Osteocyte (in vitro differentiated cells): ENCODE measurements at regions not wholly inside any gene's neighbourhood (a gene's known extent, or its start where the extent isn't known, plus 50 kb on each side); places are given as distances from the start of the nearest gene placed in this dataset.

Source experiments
- DNase-seq: peaks from one replicate; pipeline ENCODE4 v3.0.0; 2021; ENCODE audit warnings: mixed read lengths; ENCODE audit not compliant: unreplicated experiment; ENCODE audit errors: extremely low spot score
- H3K27ac Mint-ChIP-seq: one replicate; pipeline ENCODE4 v1.8.0; 2021; ENCODE audit warnings: mild to moderate bottlenecking, mixed read lengths; ENCODE audit not compliant: unreplicated experiment
- H3K27me3 Mint-ChIP-seq: one replicate; pipeline ENCODE4 v1.8.0; 2021; ENCODE audit warnings: mixed read lengths; ENCODE audit not compliant: unreplicated experiment
- H3K36me3 Mint-ChIP-seq: one replicate; pipeline ENCODE4 v1.8.0; 2021; ENCODE audit warnings: mixed read lengths; ENCODE audit not compliant: unreplicated experiment
- H3K4me1 Mint-ChIP-seq: one replicate; pipeline ENCODE4 v1.8.0; 2021; ENCODE audit warnings: mixed read lengths; ENCODE audit not compliant: unreplicated experiment
- H3K4me3 Mint-ChIP-seq: one replicate; pipeline ENCODE4 v1.8.0; 2021; ENCODE audit warnings: mild to moderate bottlenecking, moderate library complexity, mixed read lengths; ENCODE audit not compliant: unreplicated experiment
- H3K9me3 Mint-ChIP-seq: one replicate; pipeline ENCODE4 v1.8.0; 2021; ENCODE audit warnings: mixed read lengths; ENCODE audit not compliant: unreplicated experiment
- TF ChIP-seq, protein P1 (sequence below): fragments of 200-600 bp; sonication (generic); IDR thresholded peaks from 2 replicates; pipeline ENCODE4 v1.5.0; 2021; ENCODE audit warnings: antibody characterized with exemption, mild to moderate bottlenecking, moderate library complexity

DNA sequence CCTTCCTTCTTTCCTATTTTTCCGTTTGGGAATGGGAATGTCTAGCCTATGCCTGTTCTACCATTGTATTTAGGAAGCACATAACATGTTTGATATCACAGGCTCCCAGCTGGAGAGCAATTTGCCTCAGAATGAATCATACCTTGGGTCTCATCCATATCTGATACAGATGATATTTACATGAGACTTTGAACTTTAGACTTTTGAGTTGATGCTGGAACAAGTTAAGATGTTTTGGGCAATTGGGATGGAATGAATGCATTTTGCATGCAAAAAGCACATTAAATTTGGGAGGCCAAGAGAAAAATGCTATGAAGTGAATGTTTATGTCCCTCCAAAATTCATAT lies 61.9 kb upstream of the BEGAIN start:
- no peak for DNase-seq
- Mint-ChIP-seq H3K27me3 (no peaks in the 10 kb centered on the region), H3K9me3 (no peaks in the 10 kb centered on the region), H3K4me1 (peaks cover 11% of the 10 kb centered on the region), H3K27ac (no peak overlapping the region), H3K36me3 (no peaks in the 10 kb centered on the region), H3K4me3 (no peak overlapping the region)
- TF ChIP-seq, protein P1, sequence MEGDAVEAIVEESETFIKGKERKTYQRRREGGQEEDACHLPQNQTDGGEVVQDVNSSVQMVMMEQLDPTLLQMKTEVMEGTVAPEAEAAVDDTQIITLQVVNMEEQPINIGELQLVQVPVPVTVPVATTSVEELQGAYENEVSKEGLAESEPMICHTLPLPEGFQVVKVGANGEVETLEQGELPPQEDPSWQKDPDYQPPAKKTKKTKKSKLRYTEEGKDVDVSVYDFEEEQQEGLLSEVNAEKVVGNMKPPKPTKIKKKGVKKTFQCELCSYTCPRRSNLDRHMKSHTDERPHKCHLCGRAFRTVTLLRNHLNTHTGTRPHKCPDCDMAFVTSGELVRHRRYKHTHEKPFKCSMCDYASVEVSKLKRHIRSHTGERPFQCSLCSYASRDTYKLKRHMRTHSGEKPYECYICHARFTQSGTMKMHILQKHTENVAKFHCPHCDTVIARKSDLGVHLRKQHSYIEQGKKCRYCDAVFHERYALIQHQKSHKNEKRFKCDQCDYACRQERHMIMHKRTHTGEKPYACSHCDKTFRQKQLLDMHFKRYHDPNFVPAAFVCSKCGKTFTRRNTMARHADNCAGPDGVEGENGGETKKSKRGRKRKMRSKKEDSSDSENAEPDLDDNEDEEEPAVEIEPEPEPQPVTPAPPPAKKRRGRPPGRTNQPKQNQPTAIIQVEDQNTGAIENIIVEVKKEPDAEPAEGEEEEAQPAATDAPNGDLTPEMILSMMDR, result no peak

DNA sequence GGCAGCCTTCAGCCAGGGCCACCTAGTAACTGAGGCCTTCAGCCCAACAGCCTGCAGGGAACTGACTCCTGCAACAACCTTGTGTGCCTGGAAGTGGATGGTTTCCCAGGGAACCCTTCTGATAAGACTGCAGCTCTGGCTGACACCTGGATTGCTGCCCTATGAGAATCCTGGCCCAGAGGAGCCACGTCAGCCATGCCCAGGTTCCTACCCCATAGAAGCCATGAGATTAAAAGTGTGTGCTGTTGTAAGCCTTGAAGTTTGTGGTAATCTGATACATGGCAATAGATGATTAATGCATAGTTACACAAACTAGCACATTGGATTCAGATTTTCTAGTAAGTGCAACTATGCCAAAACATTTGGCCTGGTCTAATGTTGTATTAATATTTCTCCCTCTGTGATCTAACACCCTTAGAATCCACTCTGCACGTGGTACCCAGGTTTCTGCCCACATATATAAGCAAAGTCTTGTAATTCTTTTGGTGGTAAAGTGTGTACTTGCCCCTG lies 64.8 kb upstream of the BEGAIN start:
- Mint-ChIP-seq H3K27ac (no peak overlapping the region), H3K4me1 (no peaks in the 10 kb centered on the region), H3K9me3 (no peaks in the 10 kb centered on the region), H3K36me3 (no peaks in the 10 kb centered on the region), H3K27me3 (peaks cover 13% of the 10 kb centered on the region), H3K4me3 (no peak overlapping the region)
- TF ChIP-seq, protein P1, result no peak
- DNase-seq, result no peak

DNA sequence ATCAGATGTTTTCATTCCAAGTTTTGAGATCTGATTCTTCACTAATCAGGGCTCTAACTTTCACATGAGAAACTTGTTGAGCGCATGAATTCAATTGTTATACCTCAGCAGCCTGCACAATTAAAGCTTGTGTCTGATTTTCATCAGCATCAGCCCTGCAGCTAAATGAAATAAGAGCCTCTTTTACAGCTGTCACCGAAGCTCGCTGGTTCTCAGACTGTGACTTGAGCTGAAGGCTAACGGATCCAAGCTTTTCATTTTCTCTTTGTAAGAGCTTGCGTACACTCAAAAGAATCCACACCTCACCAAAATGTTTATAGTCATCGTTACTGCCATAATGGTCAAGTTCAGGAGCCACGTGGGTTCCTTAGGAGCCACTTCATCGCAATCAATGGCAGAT lies 65.5 kb upstream of the BEGAIN start:
- Mint-ChIP-seq H3K4me1 (no peaks in the 10 kb centered on the region), H3K27me3 (peaks cover 18% of the 10 kb centered on the region), H3K4me3 (no peak overlapping the region), H3K27ac (no peak overlapping the region), H3K9me3 (no peaks in the 10 kb centered on the region), H3K36me3 (no peaks in the 10 kb centered on the region)
- DNase-seq, result no peak
- TF ChIP-seq, protein P1, result no peak

DNA sequence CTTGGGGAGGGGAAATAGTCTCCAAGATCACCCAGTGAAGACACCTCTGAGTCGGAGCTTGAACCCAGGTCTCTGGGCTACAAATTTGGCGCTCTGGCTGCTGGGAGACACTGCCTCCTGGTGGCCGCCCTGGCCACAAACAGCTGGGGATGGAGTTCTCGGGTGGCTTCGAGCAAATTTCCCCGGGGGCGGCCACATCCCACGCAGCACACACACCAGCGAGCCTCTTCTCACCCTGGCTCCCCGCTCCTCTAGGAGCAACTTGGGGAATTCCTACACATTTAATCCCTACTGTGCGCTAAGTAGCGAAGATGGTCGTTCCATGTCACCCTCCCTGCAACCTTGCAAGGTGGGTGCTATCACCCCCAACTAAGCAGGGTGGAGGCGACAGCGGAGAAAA lies 66.2 kb upstream of the BEGAIN start:
- no peaks in the 10 kb centered on the region for H3K4me1 Mint-ChIP-seq
- no peak overlapping the region for H3K4me3 Mint-ChIP-seq
- TF ChIP-seq, protein P1, result peak; percentile 45
- no peaks in the 10 kb centered on the region for H3K9me3 Mint-ChIP-seq
- DNase-seq, result no peak
- no peaks in the 10 kb centered on the region for H3K36me3 Mint-ChIP-seq
- H3K27ac Mint-ChIP-seq, result no peak overlapping the region
- peaks cover 18% of the 10 kb centered on the region for H3K27me3 Mint-ChIP-seq

DNA sequence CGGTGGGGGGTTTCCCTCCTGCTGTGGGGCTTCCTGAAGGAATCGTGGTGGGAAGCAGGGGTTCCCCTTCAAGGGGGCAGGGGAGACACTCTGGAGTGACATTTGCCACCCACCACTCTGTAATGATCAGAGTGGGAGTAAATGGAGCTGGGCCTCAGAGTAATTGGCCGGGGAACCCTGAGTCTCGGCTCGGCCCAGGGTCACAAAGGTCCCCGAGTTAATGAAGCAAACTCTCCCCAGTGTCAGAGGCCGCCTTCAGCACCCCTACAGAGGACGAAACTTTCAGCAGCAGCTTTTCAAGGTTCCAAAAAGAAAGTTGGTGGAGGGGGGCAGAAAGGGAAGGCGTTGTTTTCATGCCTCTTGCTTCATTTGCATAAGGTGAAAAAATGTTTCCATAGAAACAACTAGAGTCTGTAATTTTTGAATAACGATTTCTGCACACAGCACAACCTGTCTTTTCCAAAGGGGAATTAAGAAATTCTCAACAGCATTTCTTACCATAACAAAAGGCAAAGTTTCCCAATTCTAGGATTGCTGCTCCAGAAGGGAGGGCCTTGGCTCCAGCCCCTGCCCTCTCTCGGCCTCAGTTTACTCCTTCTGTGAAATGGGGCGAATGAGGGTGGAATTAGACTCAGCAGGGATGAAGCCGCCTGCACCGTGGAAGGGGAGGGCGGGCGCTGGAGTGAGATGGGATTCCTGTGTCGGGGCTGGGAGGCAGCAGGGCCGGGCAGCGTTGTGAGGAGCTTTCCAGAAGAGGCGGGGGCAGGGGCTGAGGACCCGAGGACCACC lies 67.0 kb upstream of the BEGAIN start:
- peaks cover 18% of the 10 kb centered on the region for H3K27me3 Mint-ChIP-seq
- no peak for DNase-seq
- no peaks in the 10 kb centered on the region for H3K4me1 Mint-ChIP-seq
- H3K4me3 Mint-ChIP-seq, result no peak overlapping the region
- TF ChIP-seq, protein P1, result no peak
- no peaks in the 10 kb centered on the region for H3K9me3 Mint-ChIP-seq
- H3K36me3 Mint-ChIP-seq, result no peaks in the 10 kb centered on the region
- H3K27ac Mint-ChIP-seq, result no peak overlapping the region
